Uterus (tissue), 3 donors: ENCODE measurements at regions not wholly inside any gene's neighbourhood (a gene's known extent, or its start where the extent isn't known, plus 50 kb on each side); places are given as distances from the start of the nearest gene placed in this dataset.

Experiments used
- DNase-seq, 2 donors: peaks; one replicate each; pipeline ENCODE4 v3.0.0-alpha.2; 2019 to 2020
- H3K27ac ChIP-seq, 2 donors: fragments of 200-600 bp; sonication (generic); 1 replicate in 1 of 2; 2 replicates in 1 of 2; pipeline ENCODE4 v1.5.1; 2016 to 2018
- H3K27me3 ChIP-seq, 2 donors: fragments of 200-600 bp; sonication (generic); one replicate each; pipeline ENCODE4 v1.5.1; 2018 to 2019; ENCODE audit warnings: control low read depth in 1 of 2
- H3K36me3 ChIP-seq, 2 donors: fragments of 200-600 bp; sonication (generic); one replicate each; pipeline ENCODE4 v1.5.1; 2019; ENCODE audit warnings: control low read depth in 1 of 2
- H3K4me1 ChIP-seq, 2 donors: fragments of 200-600 bp; sonication (generic); one replicate each; pipeline ENCODE4 v1.5.1; 2018 to 2019; ENCODE audit warnings: control low read depth in 1 of 2
- H3K4me3 ChIP-seq, 2 donors: fragments of 200-600 bp; sonication (generic); 1 replicate in 1 of 2; 2 replicates in 1 of 2; pipeline ENCODE4 v1.5.1; 2018 to 2019; ENCODE audit warnings: mild to moderate bottlenecking in 1 of 2
- H3K9me3 ChIP-seq, 2 donors: fragments of 200-600 bp; sonication (generic); one replicate each; pipeline ENCODE4 v1.5.1; 2019; ENCODE audit warnings: control low read depth in 1 of 2
- CTCF ChIP-seq, 4 experiments: fragments of 200-600 bp in 2 of 4; fragments of 450-650 bp in 2 of 4; sonication (generic) in 2 of 4; IDR thresholded peaks; one replicate each; pipeline ENCODE4 v1.5.1; 2016 to 2019; ENCODE audit warnings: antibody characterized with exemption in 4 of 4, mild to moderate bottlenecking in 2 of 4, moderate library complexity in 1 of 4
- POLR2A ChIP-seq, 2 donors: fragments of 450-650 bp; IDR thresholded peaks; one replicate each; pipeline ENCODE4 v1.6.1; 2016; ENCODE audit warnings: antibody characterized with exemption in 2 of 2, mild to moderate bottlenecking in 1 of 2, moderate library complexity in 1 of 2
- intact Hi-C: fragments of 100-400 bp; cut with DNase I; formaldehyde crosslinking; loops from one replicate; pipeline ENCODE4 v1.15.1; 2023; ENCODE audit warnings: low total_unique reads
- donor health status: DM: yes; HTN: yes; CAD: no.

GRCh38 chr7:156456503-156457115, 184.0 kb upstream of the RNF32 start:
- Histone ChIP-seq H3K4me1 (no peaks in the 10 kb centered on the region), H3K27ac (no peak overlapping the region), H3K36me3 (no peaks in the 10 kb centered on the region), H3K27me3 (no peaks in the 10 kb centered on the region), H3K9me3 (no peaks in the 10 kb centered on the region), H3K4me3 (no peak overlapping the region)
- DNase-seq = no peak
- TF ChIP-seq CTCF (IDR thresholded peaks at IDR 0.05) = no peak
- TF ChIP-seq POLR2A (IDR thresholded peaks at IDR 0.05) = no peak
- intact Hi-C loops = no loop called here

DNA sequence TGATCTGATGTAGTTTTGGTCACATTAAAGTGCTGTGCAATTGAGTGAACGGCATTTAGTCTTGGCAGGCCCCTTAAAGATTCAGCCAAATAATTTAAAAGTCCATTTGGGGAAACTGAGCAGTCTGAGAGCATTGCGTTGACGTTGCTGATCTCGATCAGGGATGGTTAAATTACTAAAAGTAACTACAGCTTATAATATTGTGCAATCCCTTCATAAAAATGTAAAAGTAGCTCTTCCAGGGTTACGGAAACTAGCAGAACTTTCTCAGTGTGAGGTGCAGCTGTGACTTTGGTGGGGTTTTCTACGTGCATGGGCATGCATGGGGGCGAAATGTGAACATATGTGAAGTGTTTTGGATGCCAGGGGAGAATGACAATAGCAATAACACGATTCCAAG, 184.5 kb upstream of the RNF32 start:
- H3K4me3 ChIP-seq = no peak overlapping the region
- TF ChIP-seq POLR2A (IDR thresholded peaks at IDR 0.05) (no peak), CTCF (IDR thresholded peaks at IDR 0.05) (no peak)
- H3K27me3 ChIP-seq = no peaks in the 10 kb centered on the region
- no peak overlapping the region for H3K27ac ChIP-seq
- no peaks in the 10 kb centered on the region for H3K4me1 ChIP-seq
- no peak for DNase-seq
- H3K36me3 ChIP-seq = no peaks in the 10 kb centered on the region
- H3K9me3 ChIP-seq = no peaks in the 10 kb centered on the region
- intact Hi-C loops = no loop called here

DNA sequence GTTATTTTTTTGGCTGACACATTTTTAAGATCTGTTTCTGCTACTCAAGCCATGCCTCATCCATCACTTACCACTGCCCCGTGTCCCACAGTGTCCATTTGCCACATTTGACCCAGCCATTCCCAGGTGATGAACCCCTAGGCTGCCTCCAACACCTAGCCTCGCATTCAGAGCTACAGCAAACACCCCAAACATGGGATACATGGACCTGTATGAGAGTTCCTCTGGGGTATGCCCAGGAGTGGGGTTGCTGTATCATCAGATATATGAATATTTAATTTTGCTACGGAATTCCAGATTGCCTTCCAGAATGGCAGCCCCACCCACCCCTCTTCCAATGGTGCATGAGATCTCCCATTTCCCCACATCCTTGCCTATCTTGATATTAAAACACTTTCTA, 190.1 kb upstream of the RNF32 start:
- intact Hi-C loops = no loop called here
- Histone ChIP-seq H3K27me3 (no peaks in the 10 kb centered on the region), H3K4me3 (no peak overlapping the region), H3K36me3 (no peaks in the 10 kb centered on the region), H3K4me1 (no peaks in the 10 kb centered on the region), H3K27ac (no peak overlapping the region), H3K9me3 (no peaks in the 10 kb centered on the region)
- TF ChIP-seq POLR2A (IDR thresholded peaks at IDR 0.05) = no peak
- TF ChIP-seq CTCF (IDR thresholded peaks at IDR 0.05) = no peak
- no peak for DNase-seq

DNA sequence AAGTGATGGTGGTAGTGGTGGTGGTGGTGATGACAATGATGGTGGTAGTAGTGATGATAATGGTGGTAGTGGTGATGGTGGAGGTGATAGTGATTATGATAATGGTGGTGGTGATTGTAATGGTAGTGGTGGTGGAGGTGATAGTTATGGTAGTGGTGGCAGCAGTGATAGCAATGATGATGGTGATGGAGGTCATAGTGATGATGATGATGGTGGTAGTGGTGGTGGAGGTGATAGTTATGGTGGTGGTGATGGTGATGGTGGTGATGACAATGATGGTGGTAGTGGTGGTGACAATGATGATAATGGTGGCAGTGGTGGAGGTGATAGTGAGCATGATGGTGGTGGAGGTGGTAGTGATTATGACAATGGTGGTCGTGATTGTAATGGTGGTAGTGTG, 191.7 kb upstream of the RNF32 start:
- no peak overlapping the region for H3K4me3 ChIP-seq
- intact Hi-C loops = no loop called here

GRCh38 chr7:156446990-156447389, 193.6 kb upstream of the RNF32 start:
- TF ChIP-seq CTCF (IDR thresholded peaks at IDR 0.05) (no peak), POLR2A (IDR thresholded peaks at IDR 0.05) (no peak)
- intact Hi-C loops = no loop called here
- no peak overlapping the region for H3K27ac ChIP-seq
- H3K9me3 ChIP-seq = no peaks in the 10 kb centered on the region
- H3K36me3 ChIP-seq = no peaks in the 10 kb centered on the region
- no peak for DNase-seq
- H3K27me3 ChIP-seq = no peaks in the 10 kb centered on the region
- H3K4me1 ChIP-seq = no peaks in the 10 kb centered on the region
- H3K4me3 ChIP-seq = no peak overlapping the region

More for the DNA sequence above, 191.7 kb upstream of the RNF32 start:
- Histone ChIP-seq H3K27me3 (no peaks in the 10 kb centered on the region), H3K9me3 (no peaks in the 10 kb centered on the region), H3K4me1 (no peaks in the 10 kb centered on the region), H3K27ac (no peak overlapping the region), H3K36me3 (no peaks in the 10 kb centered on the region)
- no peak for DNase-seq
- TF ChIP-seq POLR2A (IDR thresholded peaks at IDR 0.05) (no peak), CTCF (IDR thresholded peaks at IDR 0.05) (no peak)
